ENCODE measurements at regions not wholly inside any gene's neighbourhood (a gene's known extent, or its start where the extent isn't known, plus 50 kb on each side); places are given as distances from the start of the nearest gene placed in this dataset.

GRCh38 chr3:46086986-46087385 is 59.7 kb upstream of the XCR1 start:
- no peak overlapping the region for H3K4me3 ChIP-seq (ENCODE audit: low read length)
- DNase-seq (ENCODE audit: low read depth), result no peak
- TF ChIP-seq, protein P1, sequence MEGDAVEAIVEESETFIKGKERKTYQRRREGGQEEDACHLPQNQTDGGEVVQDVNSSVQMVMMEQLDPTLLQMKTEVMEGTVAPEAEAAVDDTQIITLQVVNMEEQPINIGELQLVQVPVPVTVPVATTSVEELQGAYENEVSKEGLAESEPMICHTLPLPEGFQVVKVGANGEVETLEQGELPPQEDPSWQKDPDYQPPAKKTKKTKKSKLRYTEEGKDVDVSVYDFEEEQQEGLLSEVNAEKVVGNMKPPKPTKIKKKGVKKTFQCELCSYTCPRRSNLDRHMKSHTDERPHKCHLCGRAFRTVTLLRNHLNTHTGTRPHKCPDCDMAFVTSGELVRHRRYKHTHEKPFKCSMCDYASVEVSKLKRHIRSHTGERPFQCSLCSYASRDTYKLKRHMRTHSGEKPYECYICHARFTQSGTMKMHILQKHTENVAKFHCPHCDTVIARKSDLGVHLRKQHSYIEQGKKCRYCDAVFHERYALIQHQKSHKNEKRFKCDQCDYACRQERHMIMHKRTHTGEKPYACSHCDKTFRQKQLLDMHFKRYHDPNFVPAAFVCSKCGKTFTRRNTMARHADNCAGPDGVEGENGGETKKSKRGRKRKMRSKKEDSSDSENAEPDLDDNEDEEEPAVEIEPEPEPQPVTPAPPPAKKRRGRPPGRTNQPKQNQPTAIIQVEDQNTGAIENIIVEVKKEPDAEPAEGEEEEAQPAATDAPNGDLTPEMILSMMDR (conservative IDR thresholded peaks at IDR 0.05; ENCODE audit: low read depth, low read length), result no peak

DNA sequence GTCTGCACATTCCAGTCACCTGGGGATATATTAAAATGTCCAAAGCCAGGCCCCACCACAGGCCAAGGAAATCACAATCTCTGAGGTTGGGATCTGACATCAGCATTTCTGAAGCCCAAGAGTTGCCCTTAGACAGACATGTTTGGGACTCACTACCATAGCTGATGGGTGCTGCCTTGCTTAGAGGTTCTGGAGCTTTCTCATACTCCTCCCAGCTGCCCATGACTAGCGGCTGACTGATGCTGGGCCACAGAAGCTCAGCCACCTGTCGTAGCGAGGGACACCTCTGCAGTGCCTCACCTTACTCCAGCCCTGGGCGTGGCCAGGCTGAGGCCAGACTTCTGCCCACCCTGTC is 58.8 kb upstream of the XCR1 start:
- TF ChIP-seq, protein P1 (conservative IDR thresholded peaks at IDR 0.05; ENCODE audit: low read depth, low read length), result no peak

DNA sequence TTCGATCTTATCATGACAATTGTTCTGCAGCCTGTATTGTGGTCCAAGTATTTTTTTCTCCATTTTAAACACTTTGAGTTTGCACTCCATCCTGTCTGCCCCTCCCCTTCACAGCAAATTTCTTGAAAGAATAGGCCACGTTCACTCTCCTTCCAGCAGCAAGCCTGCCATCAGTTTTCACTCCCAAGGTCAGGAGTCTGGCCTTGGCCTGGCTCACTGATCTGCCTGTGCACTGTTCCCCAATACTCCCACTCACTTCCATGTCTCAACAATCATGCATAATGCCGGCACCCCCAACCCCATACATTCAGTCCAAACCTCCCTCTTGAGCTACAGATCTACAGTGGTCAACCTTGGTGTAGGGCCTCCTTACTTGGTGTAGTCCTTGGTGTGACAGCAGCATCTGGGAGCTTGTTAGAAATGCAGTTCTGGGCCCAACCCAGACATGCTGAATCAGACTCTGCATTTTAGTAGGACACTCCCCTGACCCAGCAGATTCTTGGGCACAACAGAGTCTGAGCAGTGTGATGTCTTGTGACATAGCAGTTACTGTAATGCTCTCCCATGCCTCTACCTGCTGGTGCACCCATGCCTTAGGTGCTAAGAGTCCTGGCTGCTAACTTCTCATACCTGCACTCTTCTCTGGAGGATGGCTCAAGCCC is 58.3 kb upstream of the XCR1 start:
- TF ChIP-seq, protein P1 (conservative IDR thresholded peaks at IDR 0.05; ENCODE audit: low read depth, low read length), result no peak
- no peak overlapping the region for H3K4me3 ChIP-seq (ENCODE audit: low read length)
- no peak for DNase-seq (ENCODE audit: low read depth)

More for the DNA sequence above, 58.8 kb upstream of the XCR1 start:
- H3K4me3 ChIP-seq (ENCODE audit: low read length), result no peak overlapping the region
- no peak for DNase-seq (ENCODE audit: low read depth)

GRCh38 chr3:46083956-46084355 is 56.7 kb upstream of the XCR1 start:
- DNase-seq (ENCODE audit: low read depth), result no peak
- TF ChIP-seq, protein P1 (conservative IDR thresholded peaks at IDR 0.05; ENCODE audit: low read depth, low read length), result no peak
- no peak overlapping the region for H3K4me3 ChIP-seq (ENCODE audit: low read length)

- TF ChIP-seq, protein P1 (conservative IDR thresholded peaks at IDR 0.05; ENCODE audit: low read depth, low read length), result no peak
- no peak overlapping the region for H3K4me3 ChIP-seq (ENCODE audit: low read length)
- no peak for DNase-seq (ENCODE audit: low read depth)
Observed at GRCh38 chr3:46082849-46083248, 55.6 kb upstream of the XCR1 start.

- TF ChIP-seq, protein P1 (conservative IDR thresholded peaks at IDR 0.05; ENCODE audit: low read depth, low read length), result no peak
- no peak overlapping the region for H3K4me3 ChIP-seq (ENCODE audit: low read length)
- no peak for DNase-seq (ENCODE audit: low read depth)
Observed at GRCh38 chr3:46082021-46082420, 54.7 kb upstream of the XCR1 start.

GRCh38 chr3:46080969-46081345 is 53.7 kb upstream of the XCR1 start:
- no peak overlapping the region for H3K4me3 ChIP-seq (ENCODE audit: low read length)
- no peak for DNase-seq (ENCODE audit: low read depth)
- TF ChIP-seq, protein P1 (conservative IDR thresholded peaks at IDR 0.05; ENCODE audit: low read depth, low read length), result no peak

Measured in retinal pigment epithelial cell (primary cell).